ENCODE measurements at regions not wholly inside any gene's neighbourhood (a gene's known extent, or its start where the extent isn't known, plus 50 kb on each side); places are given as distances from the start of the nearest gene placed in this dataset.

GRCh38 chr5:97266576-97266975 is 83.5 kb upstream of the RIOK2 start:
- H3K27me3 Mint-ChIP-seq (ENCODE audit: low read depth), result no peaks in the 10 kb centered on the region
- H3K4me3 Mint-ChIP-seq (ENCODE audit: unreplicated experiment), result no peak overlapping the region
- H3K27ac Mint-ChIP-seq (ENCODE audit: unreplicated experiment), result no peak overlapping the region
- peaks cover 7% of the 10 kb centered on the region for H3K36me3 Mint-ChIP-seq (ENCODE audit: low read depth)
- H3K9me3 Mint-ChIP-seq (ENCODE audit: low read depth), result peaks cover 15% of the 10 kb centered on the region
- no peak for DNase-seq (ENCODE audit: low spot score)
- no peak for TF ChIP-seq CTCF (IDR thresholded peaks at IDR 0.05)
- no peaks in the 10 kb centered on the region for H3K4me1 Mint-ChIP-seq (ENCODE audit: low read depth)

GRCh38 chr5:97267767-97268166 is 84.7 kb upstream of the RIOK2 start:
- Mint-ChIP-seq H3K9me3 (ENCODE audit: low read depth) (peaks cover 25% of the 10 kb centered on the region), H3K27me3 (ENCODE audit: low read depth) (no peaks in the 10 kb centered on the region), H3K4me3 (ENCODE audit: unreplicated experiment) (no peak overlapping the region), H3K36me3 (ENCODE audit: low read depth) (peaks cover 13% of the 10 kb centered on the region), H3K4me1 (ENCODE audit: low read depth) (no peaks in the 10 kb centered on the region), H3K27ac (ENCODE audit: unreplicated experiment) (no peak overlapping the region)
- DNase-seq (ENCODE audit: low spot score), result no peak
- TF ChIP-seq CTCF (IDR thresholded peaks at IDR 0.05), result no peak

GRCh38 chr5:97276474-97277120 is 93.5 kb upstream of the RIOK2 start:
- peaks cover 17% of the 10 kb centered on the region for H3K36me3 Mint-ChIP-seq (ENCODE audit: low read depth)
- H3K27me3 Mint-ChIP-seq (ENCODE audit: low read depth), result no peaks in the 10 kb centered on the region
- H3K27ac Mint-ChIP-seq (ENCODE audit: unreplicated experiment), result no peak overlapping the region
- no peak overlapping the region for H3K4me3 Mint-ChIP-seq (ENCODE audit: unreplicated experiment)
- peaks cover 33% of the 10 kb centered on the region for H3K9me3 Mint-ChIP-seq (ENCODE audit: low read depth)
- no peak for TF ChIP-seq CTCF (IDR thresholded peaks at IDR 0.05)
- no peaks in the 10 kb centered on the region for H3K4me1 Mint-ChIP-seq (ENCODE audit: low read depth)
- DNase-seq (ENCODE audit: low spot score), result no peak

GRCh38 chr5:97281257-97281656 is 98.2 kb upstream of the RIOK2 start:
- Mint-ChIP-seq H3K36me3 (ENCODE audit: low read depth) (peaks cover 12% of the 10 kb centered on the region), H3K4me1 (ENCODE audit: low read depth) (no peaks in the 10 kb centered on the region), H3K9me3 (ENCODE audit: low read depth) (peaks cover 36% of the 10 kb centered on the region), H3K27ac (ENCODE audit: unreplicated experiment) (no peak overlapping the region), H3K27me3 (ENCODE audit: low read depth) (no peaks in the 10 kb centered on the region), H3K4me3 (ENCODE audit: unreplicated experiment) (no peak overlapping the region)
- no peak for TF ChIP-seq CTCF (IDR thresholded peaks at IDR 0.05)
- DNase-seq (ENCODE audit: low spot score), result no peak

DNA sequence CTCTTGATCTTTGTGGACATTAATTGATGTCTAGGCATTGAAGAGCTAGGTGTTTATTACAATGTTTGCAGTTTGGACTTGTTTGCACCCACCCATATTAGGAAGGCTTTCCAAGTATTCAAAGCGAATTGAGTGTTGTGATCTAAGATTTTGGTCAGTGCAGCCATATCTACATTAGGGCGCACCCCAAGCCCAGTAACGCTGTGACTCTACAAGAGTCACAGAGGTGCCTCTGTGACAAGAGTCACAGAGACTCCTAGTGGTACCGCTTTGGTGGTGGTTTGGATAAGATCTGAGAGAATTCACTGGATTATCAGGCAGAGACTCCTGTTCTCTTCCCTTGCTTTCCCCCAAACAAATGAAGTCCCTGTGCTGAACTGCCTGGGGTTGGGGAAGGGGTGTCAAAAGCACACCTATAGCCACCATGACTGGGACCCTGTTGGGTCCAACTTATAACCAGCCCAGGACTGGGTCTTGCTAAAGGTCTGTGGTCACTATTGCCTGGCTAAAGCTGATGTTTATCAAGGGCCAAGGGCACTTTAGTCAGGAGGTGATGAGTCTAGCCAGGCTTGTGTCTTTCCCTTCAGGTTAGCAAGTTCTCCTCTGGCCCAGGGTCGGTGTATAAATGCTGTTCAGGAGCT is 114.1 kb upstream of the RIOK2 start:
- TF ChIP-seq CTCF (IDR thresholded peaks at IDR 0.05), result peak; percentile 73
- no peak overlapping the region for H3K27ac Mint-ChIP-seq (ENCODE audit: unreplicated experiment)
- no peaks in the 10 kb centered on the region for H3K9me3 Mint-ChIP-seq (ENCODE audit: low read depth)
- peaks cover 3% of the 10 kb centered on the region for H3K36me3 Mint-ChIP-seq (ENCODE audit: low read depth)
- peaks cover 2% of the 10 kb centered on the region for H3K27me3 Mint-ChIP-seq (ENCODE audit: low read depth)
- no peaks in the 10 kb centered on the region for H3K4me1 Mint-ChIP-seq (ENCODE audit: low read depth)
- H3K4me3 Mint-ChIP-seq (ENCODE audit: unreplicated experiment), result no peak overlapping the region
- DNase-seq (ENCODE audit: low spot score), result no peak

All from chondrocyte (in vitro differentiated cells).